ENCODE measurements at regions not wholly inside any gene's neighbourhood (a gene's known extent, or its start where the extent isn't known, plus 50 kb on each side); places are given as distances from the start of the nearest gene placed in this dataset.

DNA sequence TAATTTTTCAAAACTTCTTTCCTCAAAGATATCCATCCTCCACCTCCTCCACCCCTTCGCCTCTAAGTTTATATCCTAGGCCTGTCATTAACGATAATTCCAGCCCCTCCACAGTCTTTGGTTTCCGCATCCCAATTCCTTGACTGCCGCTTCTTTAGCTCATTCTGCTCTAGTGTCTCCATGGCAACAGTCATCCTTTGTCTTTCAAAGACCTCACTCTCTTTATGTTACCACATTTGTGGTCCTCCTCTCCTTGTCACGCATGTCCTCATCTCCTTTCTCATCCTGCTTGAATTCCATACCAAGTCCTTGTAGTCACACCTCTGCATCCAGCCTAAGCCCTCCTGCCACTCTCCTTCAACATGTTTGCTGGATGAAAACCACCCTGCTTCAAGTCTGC is 511.2 kb upstream of the KLF6 start:
- no peak overlapping the region for H3K4me2 ChIP-seq (ENCODE audit: insufficient read depth, low read length)

More for the DNA sequence above, 511.2 kb upstream of the KLF6 start:
- DNase-seq (ENCODE audit: low read depth, low spot score) (no peak), FAIRE-seq (no peak)
- Histone ChIP-seq H3K27me3 (ENCODE audit: control insufficient read depth in 2 of 2, insufficient read depth in 2 of 2, low read length in 2 of 2) (no peaks in the 10 kb centered on the region), H4K20me1 (replicated peaks; ENCODE audit: control insufficient read depth, extremely low read depth, insufficient read depth, low read length) (no peaks in the 10 kb centered on the region), H3K9me1 (replicated peaks; ENCODE audit: control insufficient read depth, extremely low read depth, insufficient read depth, low read length) (no peaks in the 10 kb centered on the region), H3K9ac (replicated peaks; ENCODE audit: extremely low read depth, insufficient read depth, low read length) (no peak overlapping the region), H3K9me3 (replicated peaks; ENCODE audit: control insufficient read depth, insufficient read depth, low read length) (no peaks in the 10 kb centered on the region), H3K4me1 (ENCODE audit: control insufficient read depth, extremely low read depth, insufficient read depth, low read length) (no peaks in the 10 kb centered on the region), H3K4me3 (replicated peaks in 1 of 3; ENCODE audit: insufficient read depth in 1 of 3, low read depth in 1 of 3, low read length in 3 of 3) (no peak overlapping the region), H2AFZ (ENCODE audit: low read depth, low read length) (no peak overlapping the region), H3K79me2 (ENCODE audit: control insufficient read depth, insufficient read depth, low read length) (no peaks in the 10 kb centered on the region), H3K27ac (ENCODE audit: insufficient read depth, low read depth, low read length) (no peak overlapping the region), H3K36me3 (ENCODE audit: control insufficient read depth in 2 of 2, extremely low read depth in 1 of 2, insufficient read depth in 2 of 2, low read length in 2 of 2) (no peaks in the 10 kb centered on the region)
- intact Hi-C loops (cut with micrococcal nuclease) (no loop called here), dilution Hi-C loops (cut with MboI; ENCODE audit: extremely low pct_ligation_motif_present, low sequenced_read_pairs) (no loop called here)
- TF ChIP-seq, protein P1, sequence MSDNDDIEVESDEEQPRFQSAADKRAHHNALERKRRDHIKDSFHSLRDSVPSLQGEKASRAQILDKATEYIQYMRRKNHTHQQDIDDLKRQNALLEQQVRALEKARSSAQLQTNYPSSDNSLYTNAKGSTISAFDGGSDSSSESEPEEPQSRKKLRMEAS (IDR thresholded peaks at IDR 0.05; ENCODE audit: insufficient read depth, insufficient read length): no peak
- TF ChIP-seq GATA2 (IDR thresholded peaks at IDR 0.05; ENCODE audit: insufficient read depth, insufficient read length, low read depth, low read length): no peak
- TF ChIP-seq, protein P2, sequence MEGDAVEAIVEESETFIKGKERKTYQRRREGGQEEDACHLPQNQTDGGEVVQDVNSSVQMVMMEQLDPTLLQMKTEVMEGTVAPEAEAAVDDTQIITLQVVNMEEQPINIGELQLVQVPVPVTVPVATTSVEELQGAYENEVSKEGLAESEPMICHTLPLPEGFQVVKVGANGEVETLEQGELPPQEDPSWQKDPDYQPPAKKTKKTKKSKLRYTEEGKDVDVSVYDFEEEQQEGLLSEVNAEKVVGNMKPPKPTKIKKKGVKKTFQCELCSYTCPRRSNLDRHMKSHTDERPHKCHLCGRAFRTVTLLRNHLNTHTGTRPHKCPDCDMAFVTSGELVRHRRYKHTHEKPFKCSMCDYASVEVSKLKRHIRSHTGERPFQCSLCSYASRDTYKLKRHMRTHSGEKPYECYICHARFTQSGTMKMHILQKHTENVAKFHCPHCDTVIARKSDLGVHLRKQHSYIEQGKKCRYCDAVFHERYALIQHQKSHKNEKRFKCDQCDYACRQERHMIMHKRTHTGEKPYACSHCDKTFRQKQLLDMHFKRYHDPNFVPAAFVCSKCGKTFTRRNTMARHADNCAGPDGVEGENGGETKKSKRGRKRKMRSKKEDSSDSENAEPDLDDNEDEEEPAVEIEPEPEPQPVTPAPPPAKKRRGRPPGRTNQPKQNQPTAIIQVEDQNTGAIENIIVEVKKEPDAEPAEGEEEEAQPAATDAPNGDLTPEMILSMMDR (IDR thresholded peaks at IDR 0.05; ENCODE audit: extremely low read depth in 1 of 2, insufficient read depth in 1 of 2, low read depth in 1 of 2, low read length in 2 of 2): no peak
- CTCF ChIA-PET: interaction anchor here (1.1 kb wide), 1 partner anchor 27 kb away, joined by 4 read pairs; no protein-coding TSS in a partner anchor
- POLR2A ChIA-PET: no interaction called here
- no TSS peak for BruUV-seq (replicated peaks)
